Endodermal cell (in vitro differentiated cells): ENCODE measurements at regions not wholly inside any gene's neighbourhood (a gene's known extent, or its start where the extent isn't known, plus 50 kb on each side); places are given as distances from the start of the nearest gene placed in this dataset.

Source experiments
- DNase-seq: peaks from one replicate; pipeline ENCODE4 v3.0.0-alpha.2; 2017
- H3K27ac ChIP-seq: 2 replicates; pipeline ENCODE4 v1.5.1; 2013; ENCODE audit warnings: mild to moderate bottlenecking, low read depth, low read length, moderate library complexity
- H3K27me3 ChIP-seq: 2 replicates; pipeline ENCODE4 v1.6.1; 2013; ENCODE audit warnings: mild to moderate bottlenecking, low read length, moderate library complexity; ENCODE audit not compliant: insufficient read depth, control insufficient read depth, poor library complexity, severe bottlenecking
- H3K36me3 ChIP-seq: 2 replicates; pipeline ENCODE4 v1.7.0; 2013; ENCODE audit warnings: mild to moderate bottlenecking, low read length, moderate library complexity; ENCODE audit not compliant: control insufficient read depth, insufficient read depth
- H3K4me1 ChIP-seq: one replicate; pipeline ENCODE4 v1.7.0; 2013; ENCODE audit warnings: low read length; ENCODE audit not compliant: control insufficient read depth, insufficient read depth
- H3K4me3 ChIP-seq: 2 replicates; pipeline ENCODE4 v1.5.1; 2013; ENCODE audit warnings: mild to moderate bottlenecking, low read length, moderate library complexity
- H3K9ac ChIP-seq: 2 replicates; pipeline ENCODE4 v1.6.1; 2013; ENCODE audit warnings: mild to moderate bottlenecking, low read length, moderate library complexity; ENCODE audit not compliant: poor library complexity, severe bottlenecking; ENCODE audit errors: extremely low read depth
- H3K9me3 ChIP-seq: 2 replicates; pipeline ENCODE4 v1.6.1; 2013; ENCODE audit warnings: mild to moderate bottlenecking, low read length, moderate library complexity; ENCODE audit not compliant: control insufficient read depth
- H3K27ac Mint-ChIP-seq: 2 replicates; pipeline ENCODE4 v1.8.0; 2020; ENCODE audit warnings: mixed read lengths
- H3K27me3 Mint-ChIP-seq: 2 replicates; pipeline ENCODE4 v1.8.0; 2021; ENCODE audit warnings: mild to moderate bottlenecking, mixed read lengths; ENCODE audit not compliant: insufficient read depth
- H3K36me3 Mint-ChIP-seq: 2 replicates; pipeline ENCODE4 v1.8.0; 2020; ENCODE audit warnings: low read depth, mixed read lengths
- H3K4me1 Mint-ChIP-seq: 2 replicates; pipeline ENCODE4 v1.8.0; 2020; ENCODE audit warnings: mixed read lengths
- H3K4me3 Mint-ChIP-seq: 2 replicates; pipeline ENCODE4 v1.8.0; 2020; ENCODE audit warnings: mild to moderate bottlenecking, moderate library complexity, mixed read lengths
- H3K9me3 Mint-ChIP-seq: 2 replicates; pipeline ENCODE4 v1.8.0; 2020; ENCODE audit warnings: mild to moderate bottlenecking, mixed read lengths
- CTCF ChIP-seq: fragments of 200-600 bp; sonication (generic); conservative IDR thresholded peaks from 2 replicates; pipeline ENCODE4 v1.5.0; 2021; ENCODE audit warnings: antibody characterized with exemption, mild to moderate bottlenecking
- WGBS, 2 experiments: methylation state at CpG; one replicate each; pipeline versions ENCODE4 v1.1.5 to v1.1.7; 2013; ENCODE audit warnings: missing lambda C conversion rate in 2 of 2, mixed read lengths in 1 of 2; ENCODE audit not compliant: insufficient coverage in 1 of 2, insufficient read length in 1 of 2; 5-methylcytosine and 5-hydroxymethylcytosine counted together

- WGBS, 2 experiments = 74% methylated on average over 2 of the region's 2 CpGs; no CpG with 5 or more reads in 1 of the 2 experiments
- Histone ChIP-seq H3K36me3 (no peaks in the 10 kb centered on the region), H3K27me3 (no peaks in the 10 kb centered on the region), H3K9me3 (no peaks in the 10 kb centered on the region), H3K9ac (no peak overlapping the region), H3K4me3 (no peak overlapping the region), H3K27ac (no peak overlapping the region), H3K4me1 (peaks cover 6% of the 10 kb centered on the region)
- peak; percentile 89 for DNase-seq
- no peaks in the 10 kb centered on the region for H3K9me3 Mint-ChIP-seq
- peak; percentile 90 for TF ChIP-seq CTCF
- peaks cover 15% of the 10 kb centered on the region for H3K4me1 Mint-ChIP-seq
- H3K4me3 Mint-ChIP-seq = no peak overlapping the region
- H3K36me3 Mint-ChIP-seq = no peaks in the 10 kb centered on the region
- H3K27me3 Mint-ChIP-seq = no peaks in the 10 kb centered on the region
- H3K27ac Mint-ChIP-seq = no peak overlapping the region
Measured at GRCh38 chr3:193190146-193190786, 50.8 kb upstream of the PLAAT1 start.
